NOMO-1 treated with dmso at 0.1 percent for 144 hours (cell line): ENCODE measurements at regions not wholly inside any gene's neighbourhood (a gene's known extent, or its start where the extent isn't known, plus 50 kb on each side); places are given as distances from the start of the nearest gene placed in this dataset.

Experiments used
- DNase-seq: peaks from one replicate; lab custom pipeline; 2025; ENCODE audit not compliant: unreplicated experiment; lab: John Stamatoyannopoulos, UW

- DNase-seq = no peak
These were observed 452.3 kb downstream of the ADAMTS20 start for GRCh38 chr12:43099691-43100163.

- no peak for DNase-seq
These were observed 453.0 kb downstream of the ADAMTS20 start for GRCh38 chr12:43098766-43099550.

- no peak for DNase-seq
These were observed 453.9 kb downstream of the ADAMTS20 start for GRCh38 chr12:43098071-43098470.

- no peak for DNase-seq
These were observed 454.5 kb downstream of the ADAMTS20 start for GRCh38 chr12:43097471-43097870.

GRCh38 chr12:43095669-43096280 lies 456.2 kb downstream of the ADAMTS20 start:
- DNase-seq = no peak

GRCh38 chr12:43094886-43095575 lies 457.0 kb downstream of the ADAMTS20 start:
- DNase-seq = no peak

GRCh38 chr12:43090981-43091380 lies 461.0 kb downstream of the ADAMTS20 start:
- DNase-seq = no peak

GRCh38 chr12:43087195-43088091 lies 464.6 kb downstream of the ADAMTS20 start:
- DNase-seq = no peak

GRCh38 chr12:43079476-43079875 lies 472.5 kb downstream of the ADAMTS20 start:
- no peak for DNase-seq

GRCh38 chr12:43078976-43079375 lies 473.0 kb downstream of the ADAMTS20 start:
- no peak for DNase-seq

- DNase-seq = no peak
These were observed 479.6 kb downstream of the ADAMTS20 start for GRCh38 chr12:43072431-43072830.

- no peak for DNase-seq
These were observed 480.2 kb upstream of the PRICKLE1 start for GRCh38 chr12:43069768-43070221.

- no peak for DNase-seq
These were observed 476.9 kb upstream of the PRICKLE1 start for GRCh38 chr12:43066471-43066870.

- DNase-seq = no peak
These were observed 474.1 kb upstream of the PRICKLE1 start for GRCh38 chr12:43063650-43064049.

- no peak for DNase-seq
These were observed 472.8 kb upstream of the PRICKLE1 start for GRCh38 chr12:43062201-43062895.

- DNase-seq = no peak
These were observed 471.2 kb upstream of the PRICKLE1 start for GRCh38 chr12:43060742-43061141.

- DNase-seq = no peak
These were observed 469.1 kb upstream of the PRICKLE1 start for GRCh38 chr12:43058616-43059015.

- no peak for DNase-seq
These were observed 468.0 kb upstream of the PRICKLE1 start for GRCh38 chr12:43057566-43057965.

GRCh38 chr12:43054085-43054484 lies 464.5 kb upstream of the PRICKLE1 start:
- DNase-seq = no peak

- DNase-seq = no peak
These were observed 462.9 kb upstream of the PRICKLE1 start for GRCh38 chr12:43052441-43052840.
